HG03045 (cell line): ENCODE measurements at regions not wholly inside any gene's neighbourhood (a gene's known extent, or its start where the extent isn't known, plus 50 kb on each side); places are given as distances from the start of the nearest gene placed in this dataset.
"Not testable (repeated sequence)": the region's sequence is repeated elsewhere in the genome, so short reads cannot be mapped to it uniquely, and the experiment has no call there.

Experiments used
- ATAC-seq: cut with Tn5 transposase; IDR thresholded peaks from one replicate; pipeline ENCODE4 v1.9.1; 2021; ENCODE audit warnings: mild to moderate bottlenecking, moderate library complexity; ENCODE audit not compliant: unreplicated experiment

- no peak for ATAC-seq
These were observed 306.2 kb upstream of the ATP11B start for GRCh38 chr3:182487143-182487542.

GRCh38 chr3:182487611-182488010 is 305.7 kb upstream of the ATP11B start:
- ATAC-seq, result no peak

- ATAC-seq, result no peak
These were observed 302.5 kb upstream of the ATP11B start for GRCh38 chr3:182490596-182491491.

GRCh38 chr3:182491577-182491976 is 301.7 kb upstream of the ATP11B start:
- no peak for ATAC-seq

- no peak for ATAC-seq
These were observed 300.8 kb upstream of the ATP11B start for GRCh38 chr3:182492536-182492935.

- ATAC-seq, result no peak
These were observed 293.0 kb upstream of the ATP11B start for GRCh38 chr3:182500289-182500688.

- ATAC-seq, result no peak
These were observed 291.4 kb upstream of the ATP11B start for GRCh38 chr3:182501856-182502255.

GRCh38 chr3:182503401-182503800 is 289.9 kb upstream of the ATP11B start:
- ATAC-seq, result no peak

- no peak for ATAC-seq
These were observed 284.2 kb upstream of the ATP11B start for GRCh38 chr3:182508919-182509711.

GRCh38 chr3:182509844-182510460 is 283.4 kb upstream of the ATP11B start:
- ATAC-seq, result no peak

GRCh38 chr3:182514236-182514964 is 278.9 kb upstream of the ATP11B start:
- no peak for ATAC-seq

- no peak for ATAC-seq
These were observed 276.5 kb upstream of the ATP11B start for GRCh38 chr3:182516597-182517336.

- ATAC-seq, result no peak
These were observed 273.7 kb upstream of the ATP11B start for GRCh38 chr3:182519569-182519968.

GRCh38 chr3:182521339-182521738 is 272.0 kb upstream of the ATP11B start:
- ATAC-seq, result no peak

GRCh38 chr3:182523424-182523823 is 269.9 kb upstream of the ATP11B start:
- not testable (repeated sequence) for ATAC-seq

- no peak for ATAC-seq
These were observed 269.5 kb upstream of the ATP11B start for GRCh38 chr3:182523836-182524235.

- ATAC-seq, result no peak
These were observed 268.4 kb upstream of the ATP11B start for GRCh38 chr3:182524711-182525401.

- ATAC-seq, result no peak
These were observed 267.4 kb upstream of the ATP11B start for GRCh38 chr3:182525766-182526374.

- no peak for ATAC-seq
These were observed 265.6 kb upstream of the ATP11B start for GRCh38 chr3:182527745-182528144.
